Skeletal muscle cell (primary cell): ENCODE measurements at regions not wholly inside any gene's neighbourhood (a gene's known extent, or its start where the extent isn't known, plus 50 kb on each side); places are given as distances from the start of the nearest gene placed in this dataset.
"Not testable (repeated sequence)": the region's sequence is repeated elsewhere in the genome, so short reads cannot be mapped to it uniquely, and the experiment has no call there.

Source experiments
- DNase-seq: peaks from one replicate; pipeline ENCODE4 v3.0.0-alpha.2; 2010; ENCODE audit warnings: low read depth
- H3K4me3 ChIP-seq: 2 replicates; pipeline ENCODE4 v1.5.1; 2011; ENCODE audit warnings: low read depth, mild to moderate bottlenecking, control low read depth, low read length, moderate library complexity

DNA sequence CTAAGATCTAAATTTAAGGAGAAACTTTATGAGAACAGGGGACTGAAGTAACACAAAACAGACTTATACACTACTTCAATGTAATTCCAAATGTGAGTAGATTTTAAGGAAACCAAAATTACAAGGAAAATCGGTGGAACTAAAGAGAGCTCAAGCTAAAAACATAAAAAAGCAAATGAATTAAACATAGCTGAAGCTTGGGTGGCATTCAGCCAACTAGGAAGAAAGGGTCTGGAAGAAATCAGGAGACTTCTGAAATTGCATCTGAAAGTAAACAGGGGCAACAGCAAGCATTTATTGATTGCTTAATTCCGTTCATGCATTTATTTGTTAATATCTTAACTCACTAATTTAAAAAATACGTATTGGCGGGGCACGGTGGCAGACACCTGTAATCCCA is 727.3 kb upstream of the PKDCC start:
- no peak overlapping the region for H3K4me3 ChIP-seq

DNA sequence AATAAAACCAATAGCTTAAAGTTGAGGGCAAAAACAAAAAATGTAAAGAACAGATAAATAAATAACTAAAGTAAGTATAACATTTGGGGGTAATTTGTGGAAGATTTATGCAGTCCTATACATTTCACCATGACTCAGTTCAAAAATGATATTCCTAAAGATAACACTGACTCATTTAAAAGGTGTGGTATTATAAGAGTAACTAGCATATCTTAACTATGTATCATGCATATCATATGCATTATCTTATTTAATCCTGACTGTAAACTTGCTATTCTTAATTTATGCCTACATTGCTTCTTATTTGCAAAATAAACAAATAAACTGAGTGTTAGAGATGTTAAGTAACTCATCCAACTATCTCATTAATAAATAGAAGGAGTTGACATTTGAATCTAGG is 726.5 kb upstream of the PKDCC start:
- DNase-seq = no peak
- H3K4me3 ChIP-seq = no peak overlapping the region

More for the DNA sequence above, 727.3 kb upstream of the PKDCC start:
- DNase-seq = no peak

DNA sequence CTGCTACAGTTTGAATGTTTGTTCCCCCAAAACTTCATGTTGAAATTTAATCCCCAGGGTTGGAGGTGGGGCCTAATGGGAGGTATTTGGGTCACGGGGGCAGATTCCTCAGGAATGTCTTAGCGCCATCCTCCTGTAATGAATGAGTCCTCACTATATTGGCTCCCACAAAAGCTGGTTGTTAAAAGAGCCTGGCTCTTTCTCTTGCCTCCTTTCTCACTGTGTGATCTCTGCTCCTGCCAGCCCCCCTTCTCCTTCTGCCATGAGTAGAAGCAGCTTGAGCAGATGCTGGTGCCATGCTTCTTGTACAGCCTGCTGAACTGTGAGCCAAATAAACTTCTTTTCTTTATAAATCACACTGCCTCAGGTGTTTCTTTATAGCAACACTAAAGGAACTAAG is 721.0 kb upstream of the PKDCC start:
- no peak overlapping the region for H3K4me3 ChIP-seq
- no peak for DNase-seq

DNA sequence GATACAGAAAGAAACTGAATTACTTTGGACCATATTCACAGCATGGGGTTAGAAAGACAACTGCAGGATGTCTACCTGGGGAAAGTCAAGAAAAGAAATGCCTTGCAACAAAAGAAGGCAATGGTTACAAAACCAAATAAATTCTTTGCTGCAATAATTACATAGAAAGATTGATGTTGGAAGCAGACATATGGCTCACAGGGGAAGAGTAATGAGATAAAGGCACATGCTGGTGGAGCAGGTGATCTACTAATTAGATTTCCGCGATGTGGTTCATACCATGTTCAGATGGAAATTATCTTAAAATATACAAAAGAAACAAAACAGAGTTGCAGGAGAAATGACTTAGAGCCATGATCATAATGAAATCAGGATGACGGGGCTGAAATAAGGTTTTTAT is 718.8 kb upstream of the PKDCC start:
- no peak overlapping the region for H3K4me3 ChIP-seq
- no peak for DNase-seq

DNA sequence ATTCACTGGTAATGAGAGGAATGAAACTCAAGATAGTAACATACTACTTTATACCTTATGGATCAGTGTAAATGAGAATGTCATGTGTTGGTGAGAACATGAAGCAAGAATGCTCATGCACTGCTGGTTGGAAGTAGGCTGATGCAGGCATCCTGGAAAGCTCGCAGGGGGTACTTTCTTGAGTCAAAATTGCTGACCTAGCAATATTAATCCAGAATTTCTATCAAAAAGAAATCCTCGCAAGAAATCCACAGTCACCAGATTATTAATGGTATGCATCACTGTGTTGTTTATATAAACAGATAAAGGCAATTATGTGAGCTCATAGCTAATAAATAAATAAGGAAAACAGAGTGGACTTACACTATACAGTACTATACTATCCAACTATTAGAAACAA is 713.7 kb upstream of the PKDCC start:
- no peak overlapping the region for H3K4me3 ChIP-seq
- no peak for DNase-seq

DNA sequence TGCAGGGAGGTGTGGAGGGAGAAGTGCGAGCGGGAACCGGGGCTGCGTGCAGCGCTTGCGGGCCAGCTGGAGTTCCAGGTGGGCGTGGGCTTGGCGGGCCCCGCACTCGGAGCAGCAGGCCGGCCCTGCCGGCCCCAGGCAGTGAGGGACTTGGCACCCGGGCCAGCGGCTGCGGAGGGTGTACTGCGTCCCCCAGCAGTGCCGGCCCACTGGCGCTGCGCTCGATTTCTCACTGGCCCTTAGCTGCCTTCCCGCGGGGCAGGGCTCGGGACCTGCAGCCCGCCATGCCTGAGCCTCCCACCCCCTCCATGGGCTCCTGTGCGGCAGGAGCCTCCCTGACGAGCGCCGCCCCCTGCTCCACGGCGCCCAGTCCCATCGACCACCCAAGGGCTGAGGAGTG is 712.2 kb upstream of the PKDCC start:
- DNase-seq = not testable (repeated sequence)

DNA sequence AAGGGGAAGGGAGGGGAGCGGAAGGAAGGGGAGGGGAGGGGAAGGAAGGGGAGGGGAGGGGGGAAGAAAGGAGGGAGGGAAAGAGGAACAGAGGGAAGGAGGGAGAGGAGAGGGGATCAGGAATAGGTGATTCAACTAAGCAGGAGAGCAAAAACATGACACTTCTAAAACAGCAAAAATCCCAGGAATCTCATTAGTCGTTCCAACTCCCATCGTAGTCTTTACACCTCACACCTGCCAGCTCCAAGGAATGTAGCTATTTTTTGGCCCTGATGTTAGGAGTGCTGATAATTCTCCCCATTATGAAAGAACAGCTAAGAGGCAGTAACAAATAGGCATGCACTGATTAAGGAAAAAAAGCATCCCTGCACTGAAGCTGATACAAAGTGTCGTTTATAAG is 709.9 kb upstream of the PKDCC start:
- no peak for DNase-seq
- H3K4me3 ChIP-seq = no peak overlapping the region

More for the DNA sequence above, 712.2 kb upstream of the PKDCC start:
- not testable (repeated sequence) for H3K4me3 ChIP-seq

DNA sequence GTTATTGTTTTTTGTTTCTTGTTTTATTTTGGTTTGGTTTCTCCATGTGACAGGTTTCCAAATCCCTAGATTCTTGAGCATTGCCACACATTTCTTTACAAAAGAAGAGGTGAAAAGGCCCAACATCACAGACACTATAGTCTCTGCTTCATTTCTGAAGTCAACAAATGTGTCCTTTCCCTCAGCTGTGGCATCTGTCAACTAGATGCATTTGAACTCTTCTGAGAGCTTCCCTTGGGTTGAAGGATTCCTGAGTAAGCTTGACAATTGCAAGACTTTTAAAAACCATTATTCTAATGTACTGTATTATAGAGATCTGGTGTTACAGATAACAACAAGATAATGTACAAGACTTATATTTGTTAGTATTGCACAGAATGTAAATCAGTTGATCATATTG is 703.3 kb upstream of the PKDCC start:
- no peak overlapping the region for H3K4me3 ChIP-seq
- no peak for DNase-seq

DNA sequence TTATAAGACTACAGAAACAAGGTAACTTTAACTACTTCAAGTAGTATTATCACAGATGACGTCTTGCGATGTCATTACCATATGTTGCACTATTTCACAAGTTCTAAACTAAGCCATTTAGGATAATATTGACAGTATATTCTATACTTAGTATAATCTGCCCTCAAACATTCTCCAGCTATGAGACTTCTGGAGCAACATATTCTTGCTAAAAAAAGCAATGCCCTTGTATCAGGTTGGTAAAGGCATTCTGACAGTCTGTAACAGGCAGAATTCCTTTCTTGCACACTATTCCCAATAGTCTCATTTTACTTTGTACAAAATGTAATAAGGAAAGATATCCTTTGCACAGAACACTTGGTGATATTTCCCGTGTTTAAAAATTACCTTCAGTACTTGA is 694.8 kb upstream of the PKDCC start:
- DNase-seq = no peak
- no peak overlapping the region for H3K4me3 ChIP-seq

DNA sequence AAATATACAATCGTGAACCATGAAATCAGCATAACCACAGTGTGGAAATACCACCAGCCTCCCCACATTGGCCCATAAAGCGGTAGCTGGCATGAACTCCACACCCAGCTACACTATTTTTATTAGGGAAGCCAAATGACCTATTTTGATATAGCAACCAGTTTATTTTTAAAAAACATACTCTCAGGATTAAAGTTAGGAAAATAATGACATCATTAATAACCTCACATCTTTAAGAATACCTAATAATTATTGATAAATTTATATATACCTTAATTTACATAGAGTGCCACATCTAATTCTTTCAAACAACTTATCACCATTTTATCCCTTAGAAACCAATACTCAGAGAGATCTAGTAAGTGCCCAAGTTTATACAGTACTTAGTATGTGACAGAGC is 692.0 kb upstream of the PKDCC start:
- H3K4me3 ChIP-seq = no peak overlapping the region
- no peak for DNase-seq

DNA sequence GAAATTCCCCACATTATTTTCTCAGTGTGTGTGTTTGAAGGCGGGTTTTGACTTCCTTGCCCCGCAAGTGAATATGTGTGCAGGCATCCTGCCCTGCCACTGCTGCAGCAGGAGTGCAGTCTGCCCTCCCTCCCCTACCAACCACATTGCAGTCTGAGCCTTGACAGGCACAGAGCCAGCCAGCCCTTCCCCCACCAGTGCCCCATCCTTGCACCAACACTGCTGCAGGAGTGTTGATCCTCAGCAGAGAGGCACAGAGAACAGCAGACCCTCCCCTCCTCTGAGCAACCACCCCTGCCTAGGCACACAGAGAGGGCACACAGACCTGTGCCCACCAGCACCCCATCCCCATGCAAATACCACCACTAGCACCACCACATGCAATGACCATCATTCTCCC is 683.0 kb upstream of the PKDCC start:
- H3K4me3 ChIP-seq = no peak overlapping the region
- DNase-seq = no peak

DNA sequence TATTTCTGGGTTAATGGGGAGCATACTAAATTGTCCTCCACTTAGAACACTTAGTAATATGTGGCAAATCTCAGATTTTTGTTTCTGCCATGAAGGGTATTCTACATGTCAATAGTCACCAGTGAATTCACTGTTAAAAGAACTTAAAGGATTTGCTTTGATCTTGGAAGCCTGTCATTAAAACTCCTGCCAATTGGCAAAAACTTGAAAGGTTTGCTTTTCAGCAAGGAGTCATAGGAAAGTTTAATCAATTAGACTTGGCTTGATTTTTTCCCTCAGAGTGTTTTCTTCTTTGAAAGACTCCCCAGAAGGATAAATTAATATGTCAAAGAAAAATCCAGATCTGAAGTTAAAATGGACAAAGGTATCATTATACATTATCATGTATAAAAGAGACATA is 671.9 kb upstream of the PKDCC start:
- H3K4me3 ChIP-seq = no peak overlapping the region
- no peak for DNase-seq

DNA sequence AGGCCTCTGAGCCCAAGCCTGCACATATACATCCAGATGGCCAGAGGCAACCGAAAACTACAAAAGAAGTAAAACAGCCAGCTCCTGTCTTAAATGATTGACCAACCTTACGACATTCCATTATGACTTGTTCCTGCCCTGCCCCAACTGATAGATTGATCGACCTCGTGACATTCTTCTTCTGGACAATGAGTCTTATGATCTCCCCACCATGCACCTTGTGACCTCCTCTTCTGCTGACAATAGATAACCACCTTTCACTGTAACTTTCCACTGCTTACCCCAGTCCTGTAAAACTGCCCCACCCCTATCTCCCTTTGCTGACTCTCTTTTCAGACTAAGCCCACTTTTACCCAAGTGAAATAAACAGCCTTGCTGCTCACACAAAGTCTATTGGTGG is 670.0 kb upstream of the PKDCC start:
- H3K4me3 ChIP-seq = no peak overlapping the region
- DNase-seq = no peak

DNA sequence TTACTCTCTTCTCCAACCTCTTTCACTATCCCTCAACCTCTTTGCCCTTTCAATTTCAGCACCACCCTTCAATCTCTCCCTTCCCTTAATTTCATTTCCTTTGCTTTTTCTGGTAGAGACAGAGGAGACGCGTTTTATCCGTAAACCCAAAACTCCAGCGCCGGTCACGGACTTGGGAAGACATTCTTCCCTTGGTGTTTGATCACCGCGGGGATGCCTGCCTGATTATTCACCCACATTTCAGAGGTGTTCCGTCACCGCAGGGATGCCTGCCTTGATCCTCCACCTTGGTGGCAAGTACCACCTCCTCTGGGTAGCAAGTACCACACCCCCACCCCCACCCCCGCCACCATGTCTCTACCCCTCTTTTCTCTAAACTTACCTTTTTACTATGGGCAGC is 669.4 kb upstream of the PKDCC start:
- DNase-seq = no peak

DNA sequence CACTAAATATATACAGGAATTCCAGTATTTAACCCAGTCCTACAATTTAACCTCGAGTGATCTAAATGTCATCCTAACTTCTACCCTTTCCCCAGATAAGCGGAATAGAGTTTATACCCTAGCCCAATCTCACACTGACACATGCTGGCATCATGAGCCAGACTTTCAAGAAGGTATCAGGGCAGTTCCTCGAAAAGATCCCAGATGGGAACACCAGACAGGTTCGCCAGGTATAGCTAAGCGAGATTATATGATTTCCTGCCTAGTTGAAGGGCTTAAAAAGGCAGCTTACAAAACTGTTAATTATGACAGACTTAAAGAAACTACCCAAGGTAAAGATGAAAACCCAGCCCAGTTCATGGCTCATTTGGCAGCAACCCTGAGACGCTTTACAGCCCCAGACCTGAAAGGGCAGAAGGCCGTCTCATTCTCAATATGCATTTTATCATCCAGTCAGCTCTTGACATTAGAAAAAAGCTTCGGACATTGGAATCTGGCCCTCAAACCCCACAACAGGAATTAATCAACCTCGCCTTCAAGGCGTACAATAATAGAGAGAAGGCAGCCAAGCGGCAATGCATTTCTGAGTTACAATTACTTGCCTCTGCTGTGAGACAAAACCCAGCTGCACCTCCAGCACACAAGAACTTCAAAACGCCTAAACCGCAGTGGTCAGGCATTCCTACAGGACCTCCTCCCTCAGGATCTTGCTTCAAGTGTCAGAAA is 668.2 kb upstream of the PKDCC start:
- no peak overlapping the region for H3K4me3 ChIP-seq
- DNase-seq = no peak

More for the DNA sequence above, 669.4 kb upstream of the PKDCC start:
- H3K4me3 ChIP-seq = no peak overlapping the region

DNA sequence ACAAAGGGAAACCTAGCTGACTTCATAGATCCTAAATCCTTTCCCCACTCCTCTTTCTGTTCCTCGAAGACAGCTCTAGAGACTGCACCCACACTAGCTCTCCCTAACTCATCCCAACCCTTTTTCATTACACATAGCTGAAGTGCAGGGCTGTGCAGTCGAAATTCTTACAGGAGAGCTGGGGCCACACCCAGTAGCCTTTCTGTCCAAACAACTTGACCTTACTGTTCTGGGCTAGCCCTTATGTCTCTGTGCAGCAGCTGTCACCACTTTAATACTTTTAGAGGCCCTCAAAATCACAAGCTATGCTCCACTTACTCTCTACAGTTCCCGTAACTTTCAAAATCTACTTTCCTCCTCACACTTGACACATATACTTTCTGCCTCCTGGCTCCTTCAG is 666.1 kb upstream of the PKDCC start:
- H3K4me3 ChIP-seq = no peak overlapping the region
- DNase-seq = no peak

DNA sequence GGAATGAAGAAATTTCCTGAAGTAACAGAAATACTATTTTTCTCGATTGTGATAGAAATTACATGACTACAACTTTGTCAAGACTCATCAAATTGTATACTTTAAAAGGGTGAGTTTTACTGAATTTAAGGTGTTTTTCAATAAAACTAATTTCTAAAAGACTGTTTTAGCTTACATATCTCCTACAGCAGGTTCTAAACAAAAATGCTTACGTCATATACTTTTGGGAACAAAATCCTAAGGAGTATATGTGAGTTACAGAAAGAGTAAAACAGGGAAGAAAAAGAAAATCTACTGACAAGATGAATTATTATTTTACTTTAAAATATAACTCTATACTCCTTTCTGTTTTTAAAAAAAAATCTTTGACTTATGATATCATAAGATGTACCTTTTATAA is 660.3 kb upstream of the PKDCC start:
- no peak for DNase-seq

DNA sequence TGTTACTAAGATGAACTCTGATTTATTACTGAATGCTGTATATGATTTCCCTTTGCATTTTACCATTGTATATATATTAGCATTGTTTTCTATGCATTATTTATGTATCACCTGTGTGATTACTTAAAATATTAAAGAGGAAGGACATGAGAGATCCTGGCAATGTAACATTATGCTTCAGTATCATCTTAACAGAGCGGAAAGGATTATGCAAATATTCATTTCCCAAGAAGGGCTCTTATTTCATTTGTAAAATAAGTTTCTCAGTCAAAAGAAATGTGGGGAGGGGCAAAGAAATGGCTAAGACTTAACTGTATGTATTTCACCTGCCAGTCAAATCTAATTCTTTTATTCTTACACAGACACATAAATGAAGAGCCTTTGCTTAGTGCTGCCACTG is 654.2 kb upstream of the PKDCC start:
- no peak for DNase-seq
- no peak overlapping the region for H3K4me3 ChIP-seq

More for the DNA sequence above, 660.3 kb upstream of the PKDCC start:
- no peak overlapping the region for H3K4me3 ChIP-seq

DNA sequence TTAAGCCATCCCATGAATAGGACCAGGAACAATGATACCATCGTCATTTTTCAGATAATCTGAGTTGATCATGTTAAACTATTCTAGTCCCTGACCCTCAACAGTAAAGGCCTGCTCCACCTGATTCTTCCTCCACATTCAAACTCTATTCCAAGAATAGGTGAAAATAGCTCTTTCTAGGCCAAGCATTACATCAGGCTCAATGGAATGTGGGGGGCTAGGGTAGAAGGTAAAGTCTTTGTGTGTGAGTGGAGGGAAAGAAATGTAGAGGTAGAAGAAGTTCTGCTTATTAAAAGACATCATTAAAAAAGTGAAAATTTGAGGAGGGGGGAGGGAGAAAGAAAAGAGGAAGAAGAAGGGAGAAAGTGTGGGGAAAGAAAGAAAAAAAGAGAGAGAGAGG is 653.3 kb upstream of the PKDCC start:
- no peak for DNase-seq

DNA sequence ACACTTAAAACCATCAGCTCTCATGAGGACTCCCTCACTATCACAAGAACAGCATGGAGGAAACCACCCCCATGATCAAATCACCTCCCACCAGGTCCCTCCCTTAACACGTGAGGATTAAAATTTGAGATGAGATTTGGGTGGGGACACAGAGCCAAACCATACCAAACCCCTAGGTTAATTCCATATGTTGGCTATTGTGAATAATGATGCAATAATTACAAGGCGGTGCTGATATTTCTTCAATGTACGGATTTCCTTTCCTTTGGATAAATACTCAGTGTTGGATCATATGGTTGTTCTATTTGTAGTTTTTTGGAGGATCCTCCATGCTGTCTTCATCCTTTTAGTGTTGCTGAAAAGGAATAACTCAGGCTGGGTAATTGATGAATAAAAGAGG is 652.1 kb upstream of the PKDCC start:
- H3K4me3 ChIP-seq = no peak overlapping the region
- no peak for DNase-seq

More for the DNA sequence above, 653.3 kb upstream of the PKDCC start:
- H3K4me3 ChIP-seq = no peak overlapping the region

DNA sequence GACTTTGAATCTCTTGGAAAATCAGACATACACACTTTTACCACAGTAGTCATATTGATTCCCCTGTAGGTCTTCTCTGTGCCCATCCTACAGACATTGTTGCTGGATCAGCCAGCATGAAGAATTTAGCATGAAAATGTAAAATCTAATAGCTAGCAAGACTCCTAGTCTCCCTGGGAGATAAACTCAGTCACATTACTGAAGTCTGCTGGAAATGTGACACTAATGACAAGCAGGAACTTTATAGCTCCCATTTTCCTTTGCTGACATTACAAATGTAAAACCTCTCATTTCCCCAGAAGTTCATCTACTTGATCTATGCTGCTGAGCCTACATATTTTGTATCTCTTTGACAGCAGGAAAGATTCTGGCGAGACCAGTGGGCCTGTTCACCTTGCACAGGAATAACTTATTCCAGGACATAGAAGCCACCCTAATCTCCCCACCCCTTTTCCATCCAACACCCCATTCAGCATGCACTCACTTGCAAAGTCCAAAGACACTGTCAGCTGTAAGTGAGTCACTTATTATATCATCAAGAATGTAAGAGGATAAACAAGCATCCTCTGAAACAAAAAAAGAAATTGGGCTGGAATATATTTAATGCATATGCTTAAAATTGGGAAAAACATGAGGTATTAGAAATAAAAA is 648.3 kb upstream of the PKDCC start:
- DNase-seq = no peak
- H3K4me3 ChIP-seq = no peak overlapping the region
